GM19043 (cell line): ENCODE measurements at regions not wholly inside any gene's neighbourhood (a gene's known extent, or its start where the extent isn't known, plus 50 kb on each side); places are given as distances from the start of the nearest gene placed in this dataset.

Source experiments
- ATAC-seq: cut with Tn5 transposase; IDR thresholded peaks from one replicate; pipeline ENCODE4 v1.9.1; 2021; ENCODE audit warnings: low read depth; ENCODE audit not compliant: unreplicated experiment

GRCh38 chr1:195591917-195592672, 1016.1 kb downstream of the KCNT2 start:
- ATAC-seq, result no peak

DNA sequence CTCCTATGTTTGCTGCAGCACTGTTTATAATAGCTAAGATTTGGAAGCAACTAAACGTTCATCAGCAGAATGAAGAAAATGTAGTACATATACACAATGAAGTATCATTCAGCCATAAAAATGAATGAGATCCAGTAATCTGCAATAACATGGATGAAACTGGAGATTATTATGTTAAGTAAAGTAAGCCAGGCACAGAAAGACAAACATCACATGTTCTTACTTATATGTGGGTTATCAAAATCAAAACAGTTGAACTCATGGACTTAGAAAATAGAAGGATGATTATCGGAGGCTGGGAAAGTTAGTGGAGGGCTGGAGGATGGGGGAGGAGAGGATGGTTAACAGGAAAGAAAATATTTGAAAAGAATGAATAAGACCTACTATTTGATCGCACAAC, 1017.6 kb downstream of the KCNT2 start:
- no peak for ATAC-seq

- ATAC-seq, result no peak
Measured at GRCh38 chr1:195584870-195585624, 1023.2 kb downstream of the KCNT2 start.

- ATAC-seq, result no peak
Measured at GRCh38 chr1:195580988-195581387, 1027.3 kb downstream of the KCNT2 start.

DNA sequence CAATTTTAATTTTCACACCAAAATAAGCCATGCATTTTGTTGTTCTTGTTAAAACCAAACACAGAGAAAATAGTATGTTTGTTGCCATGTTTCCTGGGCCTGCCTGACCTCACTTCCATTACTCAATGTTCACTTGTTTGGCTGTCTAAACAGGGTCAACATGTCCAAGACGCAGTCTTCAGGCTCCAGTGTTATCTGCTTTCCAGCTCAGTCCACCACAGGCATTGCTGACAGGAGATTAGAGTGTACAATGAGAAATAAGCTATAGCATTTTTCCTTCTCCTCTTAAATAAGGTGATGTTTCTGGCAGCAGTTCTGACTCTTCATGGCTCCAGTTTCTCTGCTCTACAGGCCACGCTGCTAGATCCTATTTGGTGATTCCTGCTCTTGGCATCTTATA, 1030.5 kb downstream of the KCNT2 start:
- ATAC-seq, result no peak

- ATAC-seq, result no peak
Measured at GRCh38 chr1:195576641-195577040, 1031.6 kb downstream of the KCNT2 start.

DNA sequence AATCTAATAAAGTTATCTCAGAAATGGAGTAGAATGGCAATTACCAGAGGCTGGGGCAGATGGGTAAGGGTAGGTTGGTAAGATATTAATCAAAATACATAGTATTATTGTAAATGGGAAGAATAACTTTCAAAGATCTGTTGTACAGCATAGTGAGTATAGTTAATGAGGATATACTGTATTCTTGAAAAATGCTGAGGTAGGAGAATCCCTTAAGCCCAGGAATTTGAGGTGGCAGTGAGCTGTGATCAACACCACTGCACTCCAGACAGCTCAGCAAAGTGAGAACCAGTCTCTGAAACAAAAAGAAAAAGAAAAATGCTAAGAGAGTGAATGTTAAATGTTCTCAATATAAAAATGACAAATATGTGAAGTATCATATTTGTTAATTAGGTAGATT, 1033.7 kb downstream of the KCNT2 start:
- ATAC-seq, result no peak

DNA sequence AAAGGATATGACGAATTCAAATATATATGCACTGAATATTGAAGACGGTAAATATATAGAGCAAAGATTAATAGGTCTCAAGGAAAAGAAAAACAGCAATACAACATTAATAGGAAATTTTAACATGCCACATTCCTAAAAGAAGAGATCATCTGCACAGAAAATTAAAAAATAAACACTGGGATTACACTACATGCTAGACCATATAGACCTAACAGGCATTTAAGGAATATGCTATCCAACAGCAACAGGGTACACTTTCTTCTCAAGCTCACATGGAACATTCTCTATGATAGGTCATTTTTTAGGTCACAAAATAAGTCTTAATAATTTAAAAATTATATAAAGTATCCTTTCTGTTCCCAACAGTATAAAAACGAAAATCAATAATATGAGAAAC, 1038.3 kb downstream of the KCNT2 start:
- no peak for ATAC-seq

- no peak for ATAC-seq
Measured at GRCh38 chr1:195568389-195568788, 1039.9 kb downstream of the KCNT2 start.

DNA sequence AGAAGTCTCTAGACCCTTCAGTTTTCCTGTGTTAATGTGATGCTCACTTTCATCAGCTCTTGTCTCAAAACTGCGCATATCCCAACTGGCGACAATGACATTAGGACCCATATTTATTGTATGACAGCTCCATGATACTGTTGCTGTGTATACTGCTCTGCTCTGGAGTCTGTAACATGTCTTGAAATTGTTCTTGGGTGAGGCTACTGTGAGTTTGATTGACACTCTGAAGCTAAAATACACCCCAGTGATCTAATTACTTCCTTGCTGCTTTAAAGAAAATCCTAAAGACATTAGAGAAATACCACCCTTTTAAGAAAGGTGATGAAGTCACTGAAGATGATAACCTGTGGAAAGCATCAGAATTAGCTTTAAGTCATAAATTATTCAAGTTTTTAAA, 1046.2 kb downstream of the KCNT2 start:
- ATAC-seq, result no peak

DNA sequence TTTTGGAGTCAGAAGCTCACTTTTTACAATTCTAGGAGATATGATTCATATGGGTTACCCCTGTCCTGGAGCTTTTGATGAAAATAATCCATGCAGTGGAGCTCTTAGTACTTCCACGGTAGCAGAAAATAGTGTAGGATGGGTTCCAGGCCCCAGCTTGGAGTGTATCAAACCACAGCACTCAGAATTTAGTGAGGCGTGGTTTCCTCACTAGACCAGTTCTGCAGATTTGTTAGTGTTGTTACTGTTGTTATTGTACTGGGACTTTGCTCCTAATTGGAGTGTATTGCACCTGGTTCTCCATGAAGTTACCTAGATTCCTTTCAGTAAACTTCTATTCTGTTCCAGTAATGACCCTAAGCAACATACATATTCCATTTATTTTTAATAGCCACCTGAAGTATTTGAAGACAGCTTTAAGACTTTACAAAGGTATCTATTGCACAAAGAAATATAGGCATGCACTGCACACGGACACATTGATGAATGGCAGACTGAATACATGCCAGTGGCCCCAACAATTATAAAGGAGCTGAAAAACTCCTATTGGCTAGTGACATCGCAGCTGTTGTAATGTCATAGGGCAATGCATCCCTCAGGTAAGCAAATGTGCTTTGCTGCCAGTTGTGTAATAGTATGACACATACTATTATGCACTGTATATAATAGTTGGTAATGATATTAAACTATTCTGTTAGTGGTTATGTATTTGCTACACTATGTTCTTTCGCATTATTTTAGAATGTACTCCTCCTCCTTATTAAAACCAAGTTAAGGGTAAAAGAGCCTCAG, 1058.0 kb downstream of the KCNT2 start:
- no peak for ATAC-seq

GRCh38 chr1:195530961-195531360, 1077.3 kb downstream of the KCNT2 start:
- ATAC-seq, result no peak

DNA sequence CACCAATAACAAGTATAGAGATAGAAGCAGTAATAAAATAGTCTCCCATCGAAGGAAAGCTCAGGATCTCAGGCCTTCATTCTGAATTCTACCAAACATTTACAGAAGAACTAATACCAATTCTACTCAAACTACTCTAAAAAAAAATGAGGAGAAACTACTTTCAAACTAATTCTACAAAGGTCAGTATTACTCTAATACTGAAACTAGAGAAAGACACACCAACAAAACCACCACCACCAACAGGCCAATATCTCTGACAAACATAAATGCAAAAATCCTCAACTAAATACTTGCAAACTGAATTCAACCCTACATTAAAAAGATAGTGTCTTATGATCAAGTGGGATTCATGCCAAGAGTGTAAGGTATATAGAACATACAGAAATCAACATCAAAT, 1078.4 kb downstream of the KCNT2 start:
- ATAC-seq, result no peak

DNA sequence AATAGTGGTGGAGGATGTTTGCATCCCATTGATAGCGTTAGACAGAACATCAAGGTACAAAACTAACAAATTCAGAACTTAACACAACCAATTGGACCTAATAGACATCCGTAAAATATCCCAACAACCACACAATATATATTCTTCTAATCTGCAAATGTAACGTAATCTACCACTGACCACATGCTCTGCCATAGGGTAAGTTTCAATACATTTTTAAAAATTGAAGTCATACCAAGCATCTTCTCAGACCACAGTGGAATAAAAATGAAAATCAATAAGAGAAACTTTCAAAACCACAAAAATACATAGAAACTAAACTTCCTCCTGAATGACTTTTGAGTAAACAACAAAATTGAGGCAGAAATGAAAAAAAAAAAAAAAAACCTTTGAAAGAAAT, 1087.5 kb downstream of the KCNT2 start:
- no peak for ATAC-seq

GRCh38 chr1:195516036-195516435, 1092.2 kb downstream of the KCNT2 start:
- ATAC-seq, result no peak

DNA sequence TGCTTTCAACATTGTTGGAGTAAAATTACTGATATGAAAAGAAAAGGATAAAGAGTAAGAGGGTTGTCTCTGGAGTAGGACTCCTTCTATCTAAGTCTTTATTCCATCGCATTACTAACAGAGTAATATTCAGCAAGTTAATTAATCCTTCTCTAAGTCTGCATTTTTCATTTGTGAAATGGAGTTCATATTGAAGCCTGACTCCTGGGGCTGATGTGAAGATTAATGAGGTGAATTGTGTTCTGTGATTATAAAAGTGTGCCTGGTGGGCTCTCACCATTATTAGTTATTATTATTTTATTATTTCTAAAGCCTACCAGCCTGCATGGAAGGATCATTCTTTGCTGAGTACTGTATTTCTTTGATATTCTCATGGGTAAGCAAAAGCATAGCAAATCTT, 1096.7 kb downstream of the KCNT2 start:
- no peak for ATAC-seq

DNA sequence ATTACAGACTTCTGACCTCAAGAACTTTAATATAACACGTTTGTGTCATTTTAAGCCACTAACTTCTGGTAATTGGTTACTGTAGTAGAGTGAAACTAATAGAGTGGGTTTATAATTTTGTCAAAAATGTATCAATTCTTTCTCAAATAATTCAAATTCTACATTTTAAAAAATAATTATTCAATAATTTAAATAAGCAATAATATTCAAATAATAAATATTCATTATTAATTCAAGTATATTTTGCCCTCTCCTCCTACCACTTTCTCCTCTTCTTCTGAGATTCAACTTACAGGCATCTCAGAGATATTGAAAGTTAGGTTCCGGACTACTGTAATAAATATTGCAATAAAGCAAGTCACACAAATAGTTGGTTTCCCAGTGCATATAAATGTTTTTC, 1107.1 kb downstream of the KCNT2 start:
- no peak for ATAC-seq

DNA sequence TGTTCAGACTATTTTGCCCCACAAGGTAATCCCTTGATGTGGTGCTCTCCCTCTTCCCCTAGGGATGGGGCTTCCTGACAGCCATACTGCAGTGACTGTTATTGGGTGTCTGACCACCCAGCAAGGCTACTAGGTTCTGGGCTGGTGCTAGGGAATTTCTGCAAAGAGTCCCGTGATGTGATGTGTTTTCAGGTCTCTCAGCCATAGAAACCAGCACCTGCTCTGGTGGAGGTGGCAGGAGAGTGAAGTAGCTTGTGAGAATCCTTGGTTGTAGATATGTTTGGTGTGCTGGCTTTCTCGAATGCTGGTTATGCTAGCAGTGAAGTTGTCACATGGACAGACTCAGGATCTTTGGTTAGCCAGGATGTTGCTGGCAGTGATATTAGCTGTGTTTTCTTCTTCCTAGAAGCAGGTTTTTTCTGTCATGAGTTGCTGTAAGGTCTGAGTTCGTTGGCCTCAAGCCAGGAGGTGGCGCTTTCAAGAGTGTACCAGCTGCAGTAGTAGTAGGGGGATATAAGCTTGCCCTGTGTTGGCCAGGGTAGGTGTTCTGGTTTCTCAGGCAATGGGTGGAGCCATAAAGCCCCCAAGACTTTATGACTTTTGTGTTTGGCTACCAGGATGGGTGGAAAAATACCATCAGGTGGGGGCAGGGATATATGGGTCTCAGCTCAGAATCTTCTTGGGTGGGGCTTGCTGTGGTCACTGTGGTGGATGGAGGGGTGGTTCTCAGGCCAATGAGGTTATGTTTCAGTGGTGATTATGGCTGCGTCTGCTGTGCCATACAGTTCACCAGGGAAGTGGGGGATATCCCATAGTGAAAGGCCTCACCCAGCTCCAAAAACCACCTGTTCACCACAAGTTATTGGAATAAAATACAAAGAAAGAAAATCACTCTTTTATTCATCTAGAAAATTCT, 1112.3 kb downstream of the KCNT2 start:
- no peak for ATAC-seq

DNA sequence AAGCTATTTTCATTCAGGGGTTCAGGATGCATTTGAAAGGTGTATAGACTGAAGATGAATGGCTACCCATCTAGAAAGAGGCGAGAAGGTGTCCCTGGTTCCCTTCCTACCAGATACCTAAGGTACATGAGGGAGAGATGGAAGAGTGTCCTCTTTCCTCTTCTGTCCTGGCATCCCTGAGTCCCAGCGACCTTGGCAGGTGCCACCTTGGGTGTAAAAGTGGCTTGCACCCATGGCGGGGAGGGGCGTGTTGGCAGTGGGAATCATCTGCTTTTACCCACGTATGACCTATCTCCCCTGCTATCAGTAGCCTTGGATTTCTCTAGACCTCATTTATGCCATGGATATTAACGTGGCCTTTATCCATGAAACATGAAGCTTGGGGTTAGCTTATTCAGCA, 1126.1 kb downstream of the KCNT2 start:
- no peak for ATAC-seq

GRCh38 chr1:195481293-195481692, 1126.9 kb downstream of the KCNT2 start:
- ATAC-seq, result no peak
